DND-41 (cell line): ENCODE measurements at regions not wholly inside any gene's neighbourhood (a gene's known extent, or its start where the extent isn't known, plus 50 kb on each side); places are given as distances from the start of the nearest gene placed in this dataset.

ENCODE experiments used
- ATAC-seq: fragments of 200-7000 bp; cut with Tn5 transposase; 3 replicates; pipeline ENCODE4 v1.9.1; 2021; ENCODE audit warnings: low read depth; ENCODE audit not compliant: insufficient read depth
- DNase-seq: peaks from one replicate; pipeline ENCODE4 v3.0.0-alpha.2; 2020
- H2AFZ ChIP-seq: 2 replicates; pipeline ENCODE4 v1.6.0; 2012; ENCODE audit warnings: low read depth, low read length
- H3K27ac ChIP-seq: 2 replicates; pipeline ENCODE4 v1.5.1; 2012; ENCODE audit warnings: low read length, inconsistent platforms
- H3K27me3 ChIP-seq: fragments of 200-600 bp; sonication (generic); 2 replicates; pipeline ENCODE4 v1.6.0; 2012; ENCODE audit warnings: low read length, mild to moderate bottlenecking, inconsistent platforms; ENCODE audit not compliant: insufficient read depth, poor library complexity
- H3K36me3 ChIP-seq: 2 replicates; pipeline ENCODE4 v1.5.1; 2012; ENCODE audit warnings: low read length, inconsistent platforms; ENCODE audit not compliant: insufficient read depth
- H3K4me1 ChIP-seq: 2 replicates; pipeline ENCODE4 v1.5.1; 2012; ENCODE audit warnings: mild to moderate bottlenecking, low read length; ENCODE audit not compliant: insufficient read depth
- H3K4me2 ChIP-seq: 2 replicates; pipeline ENCODE4 v1.6.0; 2012; ENCODE audit warnings: mild to moderate bottlenecking, moderate library complexity, low read length, inconsistent platforms; ENCODE audit not compliant: insufficient read depth
- H3K4me3 ChIP-seq, 2 experiments: fragments of 200-600 bp in 1 of 2; shearing (Covaris generic) in 1 of 2; 2 replicates each; pipeline ENCODE4 v1.5.1; 2012 to 2016; ENCODE audit warnings: inconsistent platforms in 2 of 2, low read length in 2 of 2, mild to moderate bottlenecking in 2 of 2, low read depth in 1 of 2, moderate library complexity in 1 of 2
- H3K79me2 ChIP-seq: 2 replicates; pipeline ENCODE4 v1.6.0; 2012; ENCODE audit warnings: low read length, inconsistent platforms; ENCODE audit not compliant: insufficient read depth
- H3K9ac ChIP-seq: 2 replicates; pipeline ENCODE4 v1.6.0; 2012; ENCODE audit warnings: low read depth, mild to moderate bottlenecking, inconsistent platforms, low read length, moderate library complexity
- H3K9me3 ChIP-seq: 2 replicates; pipeline ENCODE4 v1.5.1; 2012; ENCODE audit warnings: low read length, moderate library complexity, mild to moderate bottlenecking, inconsistent platforms; ENCODE audit not compliant: insufficient read depth, severe bottlenecking
- H4K20me1 ChIP-seq: 2 replicates; pipeline ENCODE4 v1.6.0; 2012; ENCODE audit warnings: low read length; ENCODE audit not compliant: insufficient read depth
- CTCF ChIP-seq: IDR thresholded peaks from 2 replicates; pipeline ENCODE4 v1.5.1; 2012; ENCODE audit warnings: borderline replicate concordance, low read length, moderate library complexity, mild to moderate bottlenecking; ENCODE audit not compliant: poor library complexity, severe bottlenecking; ENCODE audit errors: extremely low read depth
- EZH2 ChIP-seq: IDR thresholded peaks from 3 replicates; pipeline ENCODE4 v1.6.1; 2012; ENCODE audit warnings: borderline replicate concordance, low read depth, mild to moderate bottlenecking, moderate library complexity, low read length, inconsistent platforms; ENCODE audit not compliant: severe bottlenecking

- H3K27me3 ChIP-seq: no peaks in the 10 kb centered on the region
- H3K79me2 ChIP-seq: no peaks in the 10 kb centered on the region
- ATAC-seq: no peak
- H3K4me2 ChIP-seq: no peak overlapping the region
- TF ChIP-seq CTCF (no peak), EZH2 (no peak)
- peaks cover 4% of the 10 kb centered on the region; the same call in 1 of the 2 replicates for H3K4me1 ChIP-seq
- DNase-seq: no peak
- H4K20me1 ChIP-seq: no peaks in the 10 kb centered on the region
- no peak overlapping the region for H2AFZ ChIP-seq
- no peak overlapping the region for H3K4me3 ChIP-seq
- no peak overlapping the region for H3K9ac ChIP-seq
- H3K9me3 ChIP-seq: no peaks in the 10 kb centered on the region
- no peaks in the 10 kb centered on the region for H3K36me3 ChIP-seq
- no peak overlapping the region for H3K27ac ChIP-seq
Measured at GRCh38 chr10:9205558-9205957, 1151.1 kb downstream of the GATA3 start.

- H3K4me1 ChIP-seq: peaks cover 4% of the 10 kb centered on the region; the same call in 1 of the 2 replicates
- H2AFZ ChIP-seq: no peak overlapping the region
- no peak overlapping the region for H3K27ac ChIP-seq
- no peaks in the 10 kb centered on the region for H4K20me1 ChIP-seq
- no peaks in the 10 kb centered on the region for H3K9me3 ChIP-seq
- peak overlapping the region; percentile 23; the same call in 1 of the 2 replicates for H3K4me2 ChIP-seq
- DNase-seq (peak; percentile 75), ATAC-seq (peak; percentile 79)
- no peak for TF ChIP-seq EZH2
- peak; percentile 99 for TF ChIP-seq CTCF
- H3K79me2 ChIP-seq: no peaks in the 10 kb centered on the region
- H3K4me3 ChIP-seq: no peak overlapping the region
- no peaks in the 10 kb centered on the region for H3K36me3 ChIP-seq
- H3K9ac ChIP-seq: no peak overlapping the region
- H3K27me3 ChIP-seq: no peaks in the 10 kb centered on the region
Measured at GRCh38 chr10:9209105-9209798, 1154.8 kb downstream of the GATA3 start.

GRCh38 chr10:9211228-9211627 lies 1156.7 kb downstream of the GATA3 start:
- H4K20me1 ChIP-seq: no peaks in the 10 kb centered on the region
- no peak overlapping the region for H3K27ac ChIP-seq
- no peaks in the 10 kb centered on the region for H3K79me2 ChIP-seq
- no peaks in the 10 kb centered on the region for H3K27me3 ChIP-seq
- DNase-seq (no peak), ATAC-seq (no peak)
- no peak overlapping the region for H3K4me3 ChIP-seq
- H3K36me3 ChIP-seq: no peaks in the 10 kb centered on the region
- H3K4me1 ChIP-seq: peaks cover 4% of the 10 kb centered on the region; the same call in 1 of the 2 replicates
- no peak overlapping the region for H2AFZ ChIP-seq
- no peaks in the 10 kb centered on the region for H3K9me3 ChIP-seq
- no peak overlapping the region for H3K9ac ChIP-seq
- TF ChIP-seq CTCF (peak; percentile 16), EZH2 (no peak)
- no peak overlapping the region for H3K4me2 ChIP-seq
